GM12872 (cell line): ENCODE measurements at regions not wholly inside any gene's neighbourhood (a gene's known extent, or its start where the extent isn't known, plus 50 kb on each side); places are given as distances from the start of the nearest gene placed in this dataset.

Experiments used
- TF ChIP-seq, protein P1 (sequence below): IDR thresholded peaks from 3 replicates; pipeline ENCODE4 v1.5.1; 2011; ENCODE audit warnings: low read depth, mild to moderate bottlenecking, low read length, moderate library complexity; ENCODE audit not compliant: insufficient read depth

- TF ChIP-seq, protein P1, sequence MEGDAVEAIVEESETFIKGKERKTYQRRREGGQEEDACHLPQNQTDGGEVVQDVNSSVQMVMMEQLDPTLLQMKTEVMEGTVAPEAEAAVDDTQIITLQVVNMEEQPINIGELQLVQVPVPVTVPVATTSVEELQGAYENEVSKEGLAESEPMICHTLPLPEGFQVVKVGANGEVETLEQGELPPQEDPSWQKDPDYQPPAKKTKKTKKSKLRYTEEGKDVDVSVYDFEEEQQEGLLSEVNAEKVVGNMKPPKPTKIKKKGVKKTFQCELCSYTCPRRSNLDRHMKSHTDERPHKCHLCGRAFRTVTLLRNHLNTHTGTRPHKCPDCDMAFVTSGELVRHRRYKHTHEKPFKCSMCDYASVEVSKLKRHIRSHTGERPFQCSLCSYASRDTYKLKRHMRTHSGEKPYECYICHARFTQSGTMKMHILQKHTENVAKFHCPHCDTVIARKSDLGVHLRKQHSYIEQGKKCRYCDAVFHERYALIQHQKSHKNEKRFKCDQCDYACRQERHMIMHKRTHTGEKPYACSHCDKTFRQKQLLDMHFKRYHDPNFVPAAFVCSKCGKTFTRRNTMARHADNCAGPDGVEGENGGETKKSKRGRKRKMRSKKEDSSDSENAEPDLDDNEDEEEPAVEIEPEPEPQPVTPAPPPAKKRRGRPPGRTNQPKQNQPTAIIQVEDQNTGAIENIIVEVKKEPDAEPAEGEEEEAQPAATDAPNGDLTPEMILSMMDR = no peak
Measured at GRCh38 chr13:53101883-53102282, 73.3 kb downstream of the OLFM4 start.

GRCh38 chr13:53104136-53104535, 75.5 kb downstream of the OLFM4 start:
- TF ChIP-seq, protein P1 = no peak

GRCh38 chr13:53105477-53105876, 76.9 kb downstream of the OLFM4 start:
- TF ChIP-seq, protein P1 = no peak

DNA sequence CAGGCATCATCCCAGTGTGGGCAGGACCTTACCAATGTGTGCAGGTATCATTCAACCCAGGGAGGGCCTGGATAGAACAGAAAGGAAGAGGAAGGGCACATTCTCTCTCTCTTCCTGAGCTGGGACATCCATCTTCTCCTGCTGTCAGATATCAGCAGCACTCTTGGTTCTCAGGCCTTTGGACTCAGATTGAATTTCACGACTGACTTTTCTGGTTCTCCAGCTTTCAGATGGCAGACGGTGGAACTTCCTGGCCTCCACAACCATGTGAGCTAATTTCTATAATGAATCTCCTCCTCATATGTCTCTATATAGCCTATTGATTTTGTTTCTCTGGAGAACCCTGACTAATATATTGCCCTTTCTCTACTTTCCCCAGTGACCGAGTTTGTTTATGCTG, 77.3 kb downstream of the OLFM4 start:
- TF ChIP-seq, protein P1 = no peak

DNA sequence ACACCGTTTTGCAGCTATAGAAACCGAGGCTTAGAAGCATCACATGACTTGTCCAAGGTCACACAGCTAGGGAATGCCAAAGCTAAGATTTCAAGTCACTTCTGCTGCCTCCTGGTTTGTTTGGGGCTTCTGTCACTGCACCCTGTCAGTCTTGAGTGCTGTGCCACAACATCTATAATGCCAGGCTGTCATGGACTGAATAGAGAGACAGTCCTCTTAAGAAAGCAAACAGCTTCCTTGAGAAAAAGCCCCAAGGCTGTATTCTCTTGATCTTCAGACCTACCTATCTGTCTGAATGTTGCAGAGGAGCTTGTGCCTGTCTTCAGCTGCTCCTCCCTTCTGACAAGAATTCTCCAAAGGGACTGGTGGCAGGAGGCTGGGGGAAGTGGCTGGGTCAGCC, 81.6 kb downstream of the OLFM4 start:
- TF ChIP-seq, protein P1 = no peak

GRCh38 chr13:53110614-53111013, 82.0 kb downstream of the OLFM4 start:
- TF ChIP-seq, protein P1 = no peak

DNA sequence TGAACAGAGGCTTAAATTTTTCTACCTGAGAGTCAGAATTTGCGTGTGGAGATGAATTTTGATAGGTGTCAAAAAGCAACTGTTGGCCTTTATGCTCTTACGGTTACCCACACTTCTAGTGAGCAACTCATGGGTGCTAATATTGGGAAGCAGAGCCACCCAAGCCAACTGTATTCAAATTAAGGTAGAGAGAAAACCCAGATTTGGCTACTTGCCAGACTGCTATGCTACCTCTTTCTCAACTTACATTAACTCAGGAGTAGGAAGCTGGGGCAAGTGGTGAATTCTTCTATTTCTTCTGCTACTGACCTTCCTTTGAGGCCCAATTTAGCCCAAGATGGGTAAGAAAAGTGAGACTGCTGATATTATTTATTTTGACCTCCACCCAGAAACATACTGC, 83.9 kb downstream of the OLFM4 start:
- TF ChIP-seq, protein P1 = no peak
